WTC11 (cell line): ENCODE measurements at regions not wholly inside any gene's neighbourhood (a gene's known extent, or its start where the extent isn't known, plus 50 kb on each side); places are given as distances from the start of the nearest gene placed in this dataset.

Experiments used
- MAX ChIP-seq: sonication (generic); formaldehyde crosslinking; IDR thresholded peaks from 2 replicates; pipeline ENCODE4 v1.8.0; 2022; ENCODE audit warnings: mild to moderate bottlenecking, missing genetic modification reagents
- USF1 ChIP-seq: sonication (generic); formaldehyde crosslinking; IDR thresholded peaks from 2 replicates; pipeline ENCODE4 v1.8.0; 2022; ENCODE audit warnings: mild to moderate bottlenecking, missing genetic modification reagents

- no peak for TF ChIP-seq USF1 (CRISPR knock-in tag)
- TF ChIP-seq MAX (CRISPR knock-in tag): no peak
These were observed 140.1 kb downstream of the URI1 start for GRCh38 chr19:30082168-30082567.
